B cell (primary cell): ENCODE measurements at regions not wholly inside any gene's neighbourhood (a gene's known extent, or its start where the extent isn't known, plus 50 kb on each side); places are given as distances from the start of the nearest gene placed in this dataset.

Experiments
- ATAC-seq: fragments of 200-7000 bp; cut with Tn5 transposase; one replicate; pipeline ENCODE4 v1.10.0; 2021; ENCODE audit warnings: low read depth, mild to moderate bottlenecking, moderate number of reproducible peaks, moderate library complexity
- CTCF ChIA-PET: fragments of 350-600 bp; sonication (Branson Sonifier 250); formaldehyde crosslinking; loops from one replicate; lab custom pipeline; 2021; ENCODE audit warnings: antibody characterized with exemption, inconsistent platforms; lab: Charles Lee
- POLR2A ChIA-PET: fragments of 350-600 bp; sonication (Branson Sonifier 250); formaldehyde crosslinking; loops from one replicate; lab custom pipeline; 2021; ENCODE audit warnings: antibody characterized with exemption; lab: Charles Lee
- DNase-seq: peaks from one replicate; pipeline ENCODE4 v3.0.0; 2013
- H2AFZ ChIP-seq: 2 replicates; pipeline ENCODE4 v1.6.1; 2012; ENCODE audit warnings: mild to moderate bottlenecking, low read depth, low read length; ENCODE audit not compliant: insufficient read depth, poor library complexity, severe bottlenecking
- H3K27ac ChIP-seq, 2 donors: 1 replicate in 1 of 2; 2 replicates in 1 of 2; pipeline ENCODE4 v1.5.1; 2012 to 2013; ENCODE audit warnings: low read length in 2 of 2, mild to moderate bottlenecking in 2 of 2, moderate library complexity in 1 of 2
- H3K27me3 ChIP-seq, 4 experiments: fragments of 200-600 bp in 1 of 4; sonication (generic) in 1 of 4; replicated peaks in 1 of 4; 1 replicate in 2 of 4; 2 replicates in 2 of 4; pipeline versions ENCODE4 v1.6.1 to v1.7.0; 2013 to 2016; ENCODE audit warnings: low read length in 3 of 4, mild to moderate bottlenecking in 2 of 4, mixed read lengths in 1 of 4, moderate library complexity in 1 of 4; ENCODE audit not compliant: insufficient read depth in 4 of 4, control insufficient read depth in 3 of 4; ENCODE audit errors: control extremely low read depth in 1 of 4
- H3K36me3 ChIP-seq, 2 experiments: replicated peaks in 1 of 2; 1 replicate in 1 of 2; 2 replicates in 1 of 2; pipeline versions ENCODE4 v1.6.1 to v1.7.1; 2013; ENCODE audit warnings: low read length in 1 of 2; ENCODE audit not compliant: insufficient read depth in 2 of 2, control insufficient read depth in 1 of 2; ENCODE audit errors: control extremely low read depth in 1 of 2, extremely low read depth in 1 of 2
- H3K4me1 ChIP-seq, 2 donors: fragments of 200-600 bp in 1 of 2; sonication (generic) in 1 of 2; 1 replicate in 1 of 2; 2 replicates in 1 of 2; pipeline versions ENCODE4 v1.5.1 to v1.6.1; 2013 to 2017; ENCODE audit warnings: low read length in 2 of 2; ENCODE audit not compliant: control insufficient read depth in 2 of 2, insufficient read depth in 2 of 2
- H3K4me2 ChIP-seq: replicated peaks from 2 replicates; pipeline ENCODE3; 2012; ENCODE audit warnings: mild to moderate bottlenecking, low read depth, low read length; ENCODE audit not compliant: poor library complexity, severe bottlenecking
- H3K4me3 ChIP-seq, 5 experiments: fragments of 200-600 bp in 1 of 5; sonication (generic) in 1 of 5; 1 replicate in 3 of 5; 2 replicates in 2 of 5; pipeline versions ENCODE4 v1.5.1 to v1.7.0; 2011 to 2016; ENCODE audit warnings: low read length in 4 of 5, mild to moderate bottlenecking in 4 of 5, low read depth in 2 of 5, control low read depth in 1 of 5, moderate library complexity in 1 of 5; ENCODE audit not compliant: insufficient read depth in 1 of 5; ENCODE audit errors: control extremely low read depth in 1 of 5, extremely low read depth in 1 of 5
- H3K79me2 ChIP-seq: fragments of 200-600 bp; sonication (generic); one replicate; pipeline ENCODE4 v1.6.0; 2016; ENCODE audit warnings: low read length; ENCODE audit not compliant: control insufficient read depth, insufficient read depth
- H3K9ac ChIP-seq: fragments of 200-600 bp; sonication (generic); 2 replicates; pipeline ENCODE4 v1.6.1; 2017; ENCODE audit warnings: mild to moderate bottlenecking, low read length, moderate library complexity
- H3K9me3 ChIP-seq, 3 donors: one replicate each; pipeline versions ENCODE4 v1.6.1 to v1.7.1; 2013; ENCODE audit warnings: low read length in 2 of 3; ENCODE audit not compliant: control insufficient read depth in 2 of 3, insufficient read depth in 1 of 3; ENCODE audit errors: control extremely low read depth in 1 of 3
- H4K20me1 ChIP-seq: 2 replicates; pipeline ENCODE4 v1.6.0; 2012; ENCODE audit warnings: mild to moderate bottlenecking, low read length; ENCODE audit not compliant: insufficient read depth, control insufficient read depth, poor library complexity, severe bottlenecking
- H3K27ac Mint-ChIP-seq: one replicate; pipeline ENCODE4 v1.8.0; 2021; ENCODE audit warnings: mixed read lengths
- H3K27me3 Mint-ChIP-seq: one replicate; pipeline ENCODE4 v1.8.0; 2021; ENCODE audit warnings: mixed read lengths
- H3K4me1 Mint-ChIP-seq: one replicate; pipeline ENCODE4 v1.8.0; 2021; ENCODE audit warnings: mixed read lengths
- H3K4me3 Mint-ChIP-seq: one replicate; pipeline ENCODE4 v1.8.0; 2021; ENCODE audit warnings: mixed read lengths
- H3K9me3 Mint-ChIP-seq: one replicate; pipeline ENCODE4 v1.8.0; 2022; ENCODE audit warnings: mixed read lengths; ENCODE audit not compliant: insufficient read depth
- CTCF ChIP-seq: fragments of 200-600 bp; IDR thresholded peaks from one replicate; pipeline ENCODE4 v1.8.0; 2022; ENCODE audit warnings: antibody characterized with exemption, mild to moderate bottlenecking
- EZH2 ChIP-seq: IDR thresholded peaks from 2 replicates; pipeline ENCODE4 v1.6.1; 2012; ENCODE audit warnings: borderline replicate concordance, low read depth, mild to moderate bottlenecking, moderate library complexity, low read length; ENCODE audit not compliant: insufficient read depth, poor library complexity, severe bottlenecking
- WGBS: methylation state at CpG from one replicate; pipeline ENCODE4 v1.1.5; 2013; ENCODE audit warnings: missing lambda C conversion rate; ENCODE audit not compliant: insufficient coverage; 5-methylcytosine and 5-hydroxymethylcytosine counted together
- intact Hi-C: fragments of 100-400 bp; cut with micrococcal nuclease; formaldehyde crosslinking; loops from one replicate; pipeline ENCODE4 v1.10.0; 2022

DNA sequence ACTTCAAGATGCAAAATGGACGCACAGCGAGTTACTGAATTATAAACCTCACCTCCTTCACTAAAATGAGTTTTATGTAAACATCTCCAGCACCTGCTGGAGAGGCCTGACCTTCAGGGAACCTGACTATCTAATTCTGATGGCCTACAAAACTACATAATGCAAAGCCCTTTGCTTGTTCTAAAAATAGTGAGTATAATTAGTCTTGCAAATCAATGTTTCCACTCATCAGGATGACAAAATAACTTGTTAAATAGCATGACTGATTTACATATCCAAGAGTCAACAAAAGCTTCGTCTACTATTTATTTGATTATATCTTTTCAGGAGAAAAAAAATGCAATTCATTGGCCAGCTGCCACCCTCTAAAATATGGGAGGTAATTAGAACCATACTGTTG lies 326.3 kb upstream of the MC4R start:
- Mint-ChIP-seq H3K4me1 (no peaks in the 10 kb centered on the region), H3K9me3 (no peaks in the 10 kb centered on the region), H3K27me3 (no peaks in the 10 kb centered on the region), H3K4me3 (no peak overlapping the region), H3K27ac (no peak overlapping the region)
- Histone ChIP-seq H3K4me3 (no peak overlapping the region), H3K4me1 (no peaks in the 10 kb centered on the region), H3K9me3 (peaks cover 0 to 4% (median 0%) of the 10 kb centered on the region in 3 donors), H3K9ac (no peak overlapping the region), H3K4me2 (no peak overlapping the region), H3K36me3 (no peaks in the 10 kb centered on the region), H4K20me1 (no peaks in the 10 kb centered on the region), H3K79me2 (no peaks in the 10 kb centered on the region), H3K27me3 (no peaks in the 10 kb centered on the region), H2AFZ (no peak overlapping the region), H3K27ac (no peak overlapping the region)
- POLR2A ChIA-PET = no interaction called here
- ATAC-seq = no peak
- CTCF ChIA-PET = no interaction called here
- no CpG with 5 or more reads among the region's 3 CpGs for WGBS
- TF ChIP-seq EZH2 (no peak), CTCF (no peak)
- intact Hi-C loops = no loop called here
- DNase-seq = no peak

GRCh38 chr18:60722742-60723141 lies 350.2 kb upstream of the MC4R start:
- ChIA-PET CTCF (no interaction called here), POLR2A (no interaction called here)
- Histone ChIP-seq H2AFZ (no peak overlapping the region), H3K79me2 (no peaks in the 10 kb centered on the region), H3K4me2 (no peak overlapping the region), H3K9ac (no peak overlapping the region), H4K20me1 (no peaks in the 10 kb centered on the region), H3K9me3 (no peaks in the 10 kb centered on the region), H3K4me3 (no peak overlapping the region), H3K27me3 (no peaks in the 10 kb centered on the region), H3K4me1 (no peaks in the 10 kb centered on the region), H3K36me3 (no peaks in the 10 kb centered on the region), H3K27ac (no peak overlapping the region)
- Mint-ChIP-seq H3K27ac (no peak overlapping the region), H3K4me3 (no peak overlapping the region), H3K4me1 (no peaks in the 10 kb centered on the region), H3K9me3 (peaks cover 3% of the 10 kb centered on the region), H3K27me3 (no peaks in the 10 kb centered on the region)
- ATAC-seq (no peak), DNase-seq (no peak)
- intact Hi-C loops = no loop called here
- 90% methylated on average over 2 of the region's 3 CpGs for WGBS
- TF ChIP-seq CTCF (no peak), EZH2 (no peak)
